Stimulated activated memory B cell treated with anti-CD40 and anti-IgM and Interleukin-4, amounts not matched to agents 10 μg/mL and 1 μg/mL and 100 μg/mL, for 72 hours (primary cell): ENCODE measurements at regions not wholly inside any gene's neighbourhood (a gene's known extent, or its start where the extent isn't known, plus 50 kb on each side); places are given as distances from the start of the nearest gene placed in this dataset.

Experiments
- ATAC-seq: fragments of 150-1000 bp; cut with Tn5 transposase; 2 replicates; pipeline ENCODE4 v1.10.0; 2021
- H3K27ac Mint-ChIP-seq: one replicate; pipeline ENCODE4 v1.8.0; 2022; ENCODE audit warnings: mild to moderate bottlenecking, mixed read lengths
- H3K27me3 Mint-ChIP-seq: one replicate; pipeline ENCODE4 v1.8.0; 2022; ENCODE audit warnings: mixed read lengths
- H3K36me3 Mint-ChIP-seq: one replicate; pipeline ENCODE4 v1.8.0; 2022; ENCODE audit warnings: mixed read lengths
- H3K4me1 Mint-ChIP-seq: one replicate; pipeline ENCODE4 v1.8.0; 2022; ENCODE audit warnings: mixed read lengths
- H3K4me3 Mint-ChIP-seq: one replicate; pipeline ENCODE4 v1.8.0; 2022; ENCODE audit warnings: mild to moderate bottlenecking, moderate library complexity, mixed read lengths
- H3K9me3 Mint-ChIP-seq: one replicate; pipeline ENCODE4 v1.8.0; 2022; ENCODE audit warnings: mixed read lengths

DNA sequence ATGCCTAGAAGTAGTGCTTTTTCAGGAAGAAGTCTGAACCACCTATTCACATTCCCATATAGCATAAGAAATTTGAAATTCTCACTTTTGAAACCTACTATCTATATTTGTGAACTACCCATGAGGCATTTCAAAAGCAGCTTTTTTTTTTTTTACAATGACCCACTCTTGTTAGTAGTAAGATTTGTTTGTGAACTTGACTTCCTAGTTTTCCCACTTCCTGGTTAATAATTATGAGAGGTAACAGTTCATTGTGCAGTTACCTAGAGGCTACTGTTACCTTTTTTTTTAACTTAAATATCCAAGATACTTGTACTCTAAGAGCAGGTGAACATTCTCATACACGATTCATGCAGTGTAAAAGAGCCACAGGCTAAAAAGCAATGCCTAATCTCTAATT is 371.7 kb upstream of the ADGRL2 start:
- Mint-ChIP-seq H3K4me1 (no peaks in the 10 kb centered on the region), H3K27ac (no peak overlapping the region), H3K4me3 (no peak overlapping the region), H3K9me3 (no peaks in the 10 kb centered on the region), H3K36me3 (no peaks in the 10 kb centered on the region), H3K27me3 (no peaks in the 10 kb centered on the region)
- no peak for ATAC-seq

GRCh38 chr1:81424816-81425215 is 375.9 kb upstream of the ADGRL2 start:
- H3K27ac Mint-ChIP-seq, result no peak overlapping the region
- no peak for ATAC-seq
- H3K9me3 Mint-ChIP-seq, result no peaks in the 10 kb centered on the region
- no peaks in the 10 kb centered on the region for H3K4me1 Mint-ChIP-seq
- no peaks in the 10 kb centered on the region for H3K27me3 Mint-ChIP-seq
- H3K36me3 Mint-ChIP-seq, result no peaks in the 10 kb centered on the region
- H3K4me3 Mint-ChIP-seq, result no peak overlapping the region

GRCh38 chr1:81424061-81424460 is 376.7 kb upstream of the ADGRL2 start:
- Mint-ChIP-seq H3K36me3 (no peaks in the 10 kb centered on the region), H3K4me3 (no peak overlapping the region), H3K27me3 (no peaks in the 10 kb centered on the region), H3K27ac (no peak overlapping the region), H3K9me3 (no peaks in the 10 kb centered on the region), H3K4me1 (no peaks in the 10 kb centered on the region)
- no peak for ATAC-seq

- no peaks in the 10 kb centered on the region for H3K4me1 Mint-ChIP-seq
- no peaks in the 10 kb centered on the region for H3K27me3 Mint-ChIP-seq
- no peaks in the 10 kb centered on the region for H3K36me3 Mint-ChIP-seq
- no peak overlapping the region for H3K27ac Mint-ChIP-seq
- H3K9me3 Mint-ChIP-seq, result no peaks in the 10 kb centered on the region
- ATAC-seq, result no peak
- no peak overlapping the region for H3K4me3 Mint-ChIP-seq
Measured at GRCh38 chr1:81420760-81421159, 380.0 kb upstream of the ADGRL2 start.

- no peaks in the 10 kb centered on the region for H3K9me3 Mint-ChIP-seq
- no peaks in the 10 kb centered on the region for H3K27me3 Mint-ChIP-seq
- peaks cover 11% of the 10 kb centered on the region for H3K4me1 Mint-ChIP-seq
- H3K4me3 Mint-ChIP-seq, result no peak overlapping the region
- no peak for ATAC-seq
- no peak overlapping the region for H3K27ac Mint-ChIP-seq
- no peaks in the 10 kb centered on the region for H3K36me3 Mint-ChIP-seq
Measured at GRCh38 chr1:81414488-81415015, 386.2 kb upstream of the ADGRL2 start.

DNA sequence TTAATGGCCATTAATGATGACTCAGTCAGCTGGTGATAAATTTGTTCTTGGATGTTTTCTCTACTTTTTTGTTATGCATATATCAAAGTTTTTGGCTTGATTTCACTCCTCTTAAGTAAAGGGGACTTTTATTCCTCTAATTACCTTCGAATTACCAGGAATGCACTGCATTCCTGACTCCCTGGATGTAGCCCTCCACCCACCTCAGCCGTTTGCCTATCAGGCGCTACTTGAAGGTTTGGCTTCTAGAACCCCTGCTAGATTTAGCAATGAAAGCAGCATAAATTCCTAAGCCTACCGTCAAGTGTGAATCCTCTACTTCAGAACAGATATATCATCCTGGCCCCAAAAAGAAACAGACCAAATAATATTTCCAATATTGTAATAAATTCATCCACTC is 387.8 kb upstream of the ADGRL2 start:
- no peaks in the 10 kb centered on the region for H3K27me3 Mint-ChIP-seq
- no peak for ATAC-seq
- H3K4me3 Mint-ChIP-seq, result no peak overlapping the region
- no peak overlapping the region for H3K27ac Mint-ChIP-seq
- H3K4me1 Mint-ChIP-seq, result peaks cover 11% of the 10 kb centered on the region
- no peaks in the 10 kb centered on the region for H3K36me3 Mint-ChIP-seq
- H3K9me3 Mint-ChIP-seq, result no peaks in the 10 kb centered on the region

- H3K9me3 Mint-ChIP-seq, result no peaks in the 10 kb centered on the region
- no peak for ATAC-seq
- no peak overlapping the region for H3K27ac Mint-ChIP-seq
- H3K4me3 Mint-ChIP-seq, result no peak overlapping the region
- peaks cover 11% of the 10 kb centered on the region for H3K4me1 Mint-ChIP-seq
- H3K27me3 Mint-ChIP-seq, result no peaks in the 10 kb centered on the region
- no peaks in the 10 kb centered on the region for H3K36me3 Mint-ChIP-seq
Measured at GRCh38 chr1:81410941-81411340, 389.8 kb upstream of the ADGRL2 start.

DNA sequence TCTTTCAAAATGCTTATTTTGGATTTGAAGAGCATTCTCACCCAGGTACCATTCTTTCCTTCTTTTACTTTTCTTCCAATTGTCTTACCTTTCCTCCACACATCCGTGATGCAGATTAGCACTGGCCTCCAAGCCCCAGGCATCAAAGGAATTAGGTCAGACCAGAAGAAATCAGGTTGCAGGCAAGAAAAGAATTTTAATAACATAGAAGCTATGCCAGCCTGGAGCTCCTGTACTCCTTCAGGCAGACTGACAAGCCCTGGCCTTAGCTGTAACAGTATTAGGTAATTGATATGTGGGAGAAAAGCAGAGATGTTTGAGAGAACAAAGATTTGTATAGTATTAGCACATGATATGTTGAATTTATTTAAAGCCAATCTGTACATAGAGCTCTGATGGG is 390.4 kb upstream of the ADGRL2 start:
- Mint-ChIP-seq H3K4me3 (no peak overlapping the region), H3K27ac (no peak overlapping the region), H3K36me3 (no peaks in the 10 kb centered on the region), H3K9me3 (no peaks in the 10 kb centered on the region), H3K27me3 (no peaks in the 10 kb centered on the region), H3K4me1 (peaks cover 11% of the 10 kb centered on the region)
- ATAC-seq, result no peak

DNA sequence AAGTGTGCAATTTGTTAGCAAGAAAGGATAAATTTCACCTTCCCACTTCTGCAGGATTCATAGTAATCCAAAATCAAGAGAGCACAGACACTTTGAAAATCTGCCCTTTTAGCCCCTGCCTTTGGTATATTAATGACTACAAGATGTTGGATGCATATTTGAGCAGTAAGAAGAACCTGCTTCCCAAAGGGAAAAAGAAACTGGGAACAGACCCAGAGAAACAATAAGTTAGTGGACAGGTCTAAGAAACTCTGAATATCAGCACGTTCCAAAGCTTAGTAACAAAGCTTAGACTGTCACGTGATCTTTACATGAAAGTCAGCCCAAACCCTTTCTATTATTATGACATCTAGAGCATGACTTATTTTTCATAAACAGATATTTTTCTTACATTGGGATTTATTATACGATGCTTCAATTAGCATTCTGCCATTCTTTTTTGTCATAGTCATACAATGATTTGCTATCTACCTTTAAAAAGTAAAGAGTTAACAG is 390.9 kb upstream of the ADGRL2 start:
- H3K36me3 Mint-ChIP-seq, result no peaks in the 10 kb centered on the region

GRCh38 chr1:81409262-81409661 is 391.5 kb upstream of the ADGRL2 start:
- Mint-ChIP-seq H3K4me1 (peaks cover 6% of the 10 kb centered on the region), H3K27ac (no peak overlapping the region), H3K9me3 (no peaks in the 10 kb centered on the region), H3K4me3 (no peak overlapping the region), H3K36me3 (no peaks in the 10 kb centered on the region), H3K27me3 (no peaks in the 10 kb centered on the region)
- ATAC-seq, result no peak

More for the DNA sequence above, 390.9 kb upstream of the ADGRL2 start:
- ATAC-seq, result no peak
- Mint-ChIP-seq H3K4me3 (no peak overlapping the region), H3K27ac (no peak overlapping the region), H3K9me3 (no peaks in the 10 kb centered on the region), H3K4me1 (peaks cover 11% of the 10 kb centered on the region), H3K27me3 (no peaks in the 10 kb centered on the region)

DNA sequence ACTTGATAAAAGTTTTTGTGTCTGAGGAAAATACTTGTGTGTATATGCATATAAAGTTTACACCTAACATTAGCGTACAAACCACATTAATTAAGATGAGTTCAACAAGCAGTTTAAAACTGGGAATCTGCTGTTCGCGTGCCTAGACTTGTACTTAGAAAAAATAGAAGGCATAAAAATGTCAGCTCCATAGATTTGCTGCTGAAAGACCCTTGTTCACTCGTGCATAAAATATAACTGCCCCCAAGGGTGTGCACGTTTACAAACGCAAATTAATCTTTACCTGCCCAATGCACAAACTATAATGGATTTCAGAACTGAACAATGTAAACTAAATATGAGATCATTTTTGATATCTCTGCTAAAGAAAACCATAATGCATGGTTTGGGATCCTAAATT is 392.3 kb upstream of the ADGRL2 start:
- Mint-ChIP-seq H3K36me3 (no peaks in the 10 kb centered on the region), H3K4me3 (no peak overlapping the region), H3K27me3 (no peaks in the 10 kb centered on the region), H3K27ac (no peak overlapping the region), H3K4me1 (peaks cover 5% of the 10 kb centered on the region), H3K9me3 (no peaks in the 10 kb centered on the region)
- no peak for ATAC-seq

DNA sequence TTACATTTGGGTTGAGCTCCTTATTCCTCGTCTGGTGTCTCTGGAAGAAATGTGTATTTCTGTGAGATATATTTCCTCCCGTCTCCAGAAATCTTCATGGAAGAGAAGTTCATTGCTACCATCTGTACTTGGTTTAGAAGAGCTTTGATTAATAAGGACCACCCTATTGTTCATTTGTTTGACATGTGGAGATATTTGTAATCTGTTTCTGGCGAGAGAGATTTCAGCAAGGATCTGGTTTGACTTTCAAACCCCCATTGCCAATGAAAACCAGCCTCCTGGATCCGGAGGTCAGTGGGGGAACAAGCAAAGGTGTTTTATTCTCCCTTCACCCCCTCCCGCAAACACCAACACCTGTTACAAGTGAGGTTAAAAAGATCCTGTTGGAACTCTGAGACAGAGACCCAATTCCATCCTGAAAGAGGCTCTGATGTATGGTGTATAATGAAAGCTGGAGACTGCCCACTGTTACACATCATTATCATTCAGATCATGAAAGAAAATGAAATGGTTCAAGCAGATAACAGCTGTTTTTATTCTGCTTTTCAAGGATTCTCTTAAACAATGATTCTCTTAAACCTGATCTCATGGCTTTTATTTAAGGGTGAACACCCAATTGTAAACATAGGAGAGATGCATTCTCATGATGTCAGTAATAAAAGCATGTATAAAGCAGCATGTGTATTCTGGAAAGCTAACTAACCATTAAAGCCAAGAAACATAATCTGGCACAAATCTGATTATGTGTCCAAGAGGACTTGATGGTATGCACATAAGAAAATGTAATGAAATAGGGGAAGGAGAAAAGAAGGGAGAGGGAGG is 393.5 kb upstream of the ADGRL2 start:
- H3K9me3 Mint-ChIP-seq, result no peaks in the 10 kb centered on the region
- H3K27ac Mint-ChIP-seq, result no peak overlapping the region
- ATAC-seq, result no peak
- H3K4me3 Mint-ChIP-seq, result no peak overlapping the region
- H3K36me3 Mint-ChIP-seq, result no peaks in the 10 kb centered on the region
- H3K4me1 Mint-ChIP-seq, result peaks cover under 1% of the 10 kb centered on the region
- no peaks in the 10 kb centered on the region for H3K27me3 Mint-ChIP-seq

DNA sequence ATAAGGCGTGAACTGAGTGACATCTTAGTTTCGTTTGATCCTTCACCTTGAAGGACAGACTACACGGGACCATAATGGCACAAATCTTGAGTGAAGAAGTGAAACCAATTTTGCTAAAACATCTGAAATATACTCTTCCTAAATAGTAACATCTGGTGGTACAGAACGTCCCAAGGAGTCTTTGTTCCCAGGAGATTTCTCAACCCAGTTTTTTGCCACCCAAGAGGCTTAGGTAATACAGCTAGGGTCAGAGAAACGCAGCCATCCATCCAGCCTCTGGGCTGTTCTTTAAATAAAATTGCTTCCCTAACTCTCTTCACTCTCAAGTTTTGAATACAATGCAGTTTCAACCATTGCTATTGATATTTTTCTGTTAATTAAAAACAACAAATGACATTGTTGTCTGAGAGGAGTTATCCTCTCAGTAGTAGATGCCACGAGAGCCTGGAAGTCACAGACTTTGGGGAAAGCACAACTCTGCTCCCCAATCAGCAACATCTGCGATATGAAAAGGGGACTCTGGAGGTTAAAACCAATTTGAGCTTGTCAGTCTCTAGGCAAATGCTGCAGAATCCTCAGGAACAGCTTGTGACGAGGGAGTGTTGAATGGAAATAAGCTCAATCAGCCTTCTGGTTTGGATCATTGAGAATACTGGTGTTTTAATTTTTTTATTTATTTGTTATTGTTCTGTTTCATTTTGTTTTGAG is 394.3 kb upstream of the ADGRL2 start:
- ATAC-seq, result no peak
- Mint-ChIP-seq H3K9me3 (no peaks in the 10 kb centered on the region), H3K27me3 (no peaks in the 10 kb centered on the region), H3K4me1 (no peaks in the 10 kb centered on the region), H3K36me3 (no peaks in the 10 kb centered on the region), H3K4me3 (no peak overlapping the region), H3K27ac (no peak overlapping the region)

DNA sequence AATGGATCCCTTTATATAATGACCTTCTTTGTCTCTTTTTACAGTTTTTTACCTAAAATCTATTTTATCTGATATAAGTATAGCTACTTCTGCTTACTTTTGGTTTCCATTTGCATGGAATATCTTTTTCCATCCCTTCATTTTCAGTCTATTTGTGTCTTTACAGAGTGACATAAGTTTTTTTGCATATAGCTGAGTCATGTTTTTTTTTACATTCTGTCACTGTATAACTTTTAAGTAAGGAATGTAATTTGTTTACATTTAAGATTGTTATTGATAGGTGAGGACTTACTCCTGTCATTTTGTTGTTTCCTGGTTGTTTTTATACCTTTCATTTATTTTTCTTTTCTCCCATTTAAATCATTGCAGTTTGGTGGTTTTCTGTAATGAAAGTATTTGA is 402.7 kb upstream of the ADGRL2 start:
- H3K4me3 Mint-ChIP-seq, result no peak overlapping the region
- H3K9me3 Mint-ChIP-seq, result peaks cover 17% of the 10 kb centered on the region
- H3K27me3 Mint-ChIP-seq, result no peaks in the 10 kb centered on the region
- no peaks in the 10 kb centered on the region for H3K36me3 Mint-ChIP-seq
- H3K4me1 Mint-ChIP-seq, result no peaks in the 10 kb centered on the region
- H3K27ac Mint-ChIP-seq, result no peak overlapping the region
- ATAC-seq, result no peak

DNA sequence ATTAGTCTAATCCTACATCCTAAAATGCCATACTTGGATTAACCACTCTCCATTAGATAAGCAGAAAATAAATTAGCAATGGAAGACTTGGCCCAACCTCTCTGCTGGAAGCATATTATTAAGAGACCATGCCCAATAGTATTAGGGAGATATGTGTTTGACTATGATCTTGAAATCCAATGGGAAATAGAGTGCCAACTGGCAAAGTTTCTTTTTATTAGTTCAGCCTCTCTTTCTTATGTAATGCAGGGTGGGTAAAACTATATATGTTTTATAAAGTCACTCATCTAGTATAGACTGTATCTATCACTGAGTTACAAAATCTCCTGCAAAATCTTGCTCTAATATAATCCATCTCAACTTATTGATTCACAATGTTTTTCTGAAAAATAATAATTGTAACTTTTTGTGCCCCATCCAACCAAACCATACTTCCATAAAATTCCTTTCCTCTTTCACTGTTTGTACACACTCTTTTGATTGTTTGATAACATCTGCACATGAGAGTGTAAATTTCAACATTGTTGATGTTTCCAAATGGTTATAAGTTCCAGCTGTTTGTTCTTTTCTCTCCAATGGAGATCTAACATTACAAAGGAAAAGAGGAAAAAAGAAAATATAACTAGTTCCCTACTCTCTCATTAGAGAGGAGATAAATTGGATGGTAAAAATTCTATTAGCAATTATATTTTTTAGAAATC is 408.1 kb upstream of the ADGRL2 start:
- no peak for ATAC-seq
- no peaks in the 10 kb centered on the region for H3K4me1 Mint-ChIP-seq
- no peaks in the 10 kb centered on the region for H3K9me3 Mint-ChIP-seq
- H3K4me3 Mint-ChIP-seq, result no peak overlapping the region
- no peaks in the 10 kb centered on the region for H3K36me3 Mint-ChIP-seq
- no peaks in the 10 kb centered on the region for H3K27me3 Mint-ChIP-seq
- H3K27ac Mint-ChIP-seq, result no peak overlapping the region
